Occipital lobe (tissue), 1 donor: ENCODE measurements at regions not wholly inside any gene's neighbourhood (a gene's known extent, or its start where the extent isn't known, plus 50 kb on each side); places are given as distances from the start of the nearest gene placed in this dataset.
"Not testable (repeated sequence)": the region's sequence is repeated elsewhere in the genome, so short reads cannot be mapped to it uniquely, and the experiment has no call there.

Source experiments
- DNase-seq: peaks from one replicate; lab custom pipeline; 2025; lab: John Stamatoyannopoulos, UW

DNA sequence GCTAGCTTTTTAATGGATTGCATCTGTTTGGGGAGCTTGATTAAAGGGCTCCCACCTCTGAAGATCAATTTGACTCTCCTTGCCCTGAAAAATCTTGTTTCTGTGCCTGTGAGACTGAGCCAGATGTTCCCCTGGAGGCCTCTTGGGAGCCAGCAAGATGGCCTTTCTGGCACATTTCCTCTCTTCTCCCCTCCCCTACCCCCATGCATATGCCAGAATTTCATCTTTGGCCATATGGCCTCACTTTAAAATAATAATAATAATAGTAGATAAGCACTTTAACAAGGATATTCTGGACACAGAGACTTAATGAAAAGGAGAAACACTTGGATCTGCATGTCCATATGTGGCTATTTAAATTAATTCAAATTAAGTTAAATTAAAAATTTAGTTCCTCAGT, 144.1 kb upstream of the CES5A start:
- DNase-seq, result no peak

DNA sequence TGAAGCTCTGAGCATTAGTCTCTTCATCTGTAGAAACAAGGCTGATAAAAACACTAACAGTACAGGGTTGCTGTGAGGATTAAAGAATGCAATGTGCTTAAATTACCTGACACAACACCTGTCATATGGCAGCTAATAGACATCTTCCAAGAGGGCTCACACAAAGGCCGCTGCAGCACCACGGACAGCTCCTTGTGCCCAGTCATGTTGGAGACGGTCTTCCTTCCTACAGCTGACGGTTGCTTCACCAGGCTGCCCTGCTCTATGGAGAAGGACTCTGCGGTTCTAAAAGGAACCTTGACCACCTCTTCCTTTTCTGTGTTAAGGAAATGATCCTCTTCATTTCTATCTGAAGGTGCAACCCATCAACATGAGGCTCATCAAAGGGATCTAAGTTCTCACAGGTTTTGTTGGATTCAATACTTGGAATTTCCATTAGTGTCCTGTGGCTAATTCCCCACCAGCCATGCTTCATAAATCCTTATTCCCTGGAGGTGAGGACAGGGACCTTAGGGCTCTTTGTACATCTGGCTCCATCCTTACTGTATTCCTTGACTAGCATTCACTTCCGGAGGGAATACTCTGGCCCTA, 138.9 kb upstream of the CES5A start:
- DNase-seq, result no peak

DNA sequence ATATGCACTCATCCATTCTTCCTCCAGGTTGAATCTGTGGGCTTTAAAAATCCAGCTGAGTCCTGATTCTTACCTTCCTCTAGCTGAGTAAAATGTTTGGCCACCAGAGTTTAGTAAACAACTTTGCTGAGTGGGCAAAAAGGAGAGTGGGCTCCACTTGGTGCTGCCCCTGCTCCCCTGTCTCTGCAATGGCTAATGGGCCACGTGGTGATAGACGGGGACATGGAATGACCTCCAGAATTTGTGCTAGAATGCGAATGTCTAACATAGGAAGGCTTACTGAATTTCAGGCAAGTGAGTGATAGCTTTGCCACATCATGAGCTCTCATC, 137.3 kb upstream of the CES5A start:
- no peak for DNase-seq

DNA sequence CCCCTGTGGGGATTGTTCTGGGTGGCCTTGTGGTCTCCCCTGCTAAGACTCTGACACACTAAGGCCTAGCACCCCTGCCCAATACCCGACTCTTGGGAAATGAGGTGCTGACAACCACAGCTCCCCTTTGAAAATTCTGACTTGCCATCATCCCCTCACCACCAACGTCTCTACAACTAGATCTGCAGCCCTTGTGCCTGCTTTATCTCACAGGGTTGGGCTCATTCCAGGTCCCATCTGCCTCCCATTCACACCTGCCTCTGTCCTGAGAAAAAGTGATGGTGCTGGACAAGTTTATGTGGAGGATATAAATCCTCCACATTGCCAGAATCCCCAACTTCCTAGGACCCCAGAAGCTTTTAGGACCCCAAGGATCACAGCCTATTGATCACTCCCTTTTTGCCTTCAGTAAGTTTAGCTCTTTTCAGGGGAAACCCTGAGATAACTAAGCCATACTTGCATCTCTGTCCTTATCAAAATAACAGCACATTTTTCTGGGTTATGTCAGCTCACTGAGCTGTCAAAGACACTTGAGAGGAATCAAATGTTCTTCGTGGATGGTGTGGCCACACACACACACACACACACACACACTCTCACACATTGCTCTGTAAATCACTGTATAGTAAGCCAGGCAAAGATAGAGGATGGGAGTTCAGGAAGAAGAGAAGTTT, 136.8 kb upstream of the CES5A start:
- DNase-seq, result no peak

DNA sequence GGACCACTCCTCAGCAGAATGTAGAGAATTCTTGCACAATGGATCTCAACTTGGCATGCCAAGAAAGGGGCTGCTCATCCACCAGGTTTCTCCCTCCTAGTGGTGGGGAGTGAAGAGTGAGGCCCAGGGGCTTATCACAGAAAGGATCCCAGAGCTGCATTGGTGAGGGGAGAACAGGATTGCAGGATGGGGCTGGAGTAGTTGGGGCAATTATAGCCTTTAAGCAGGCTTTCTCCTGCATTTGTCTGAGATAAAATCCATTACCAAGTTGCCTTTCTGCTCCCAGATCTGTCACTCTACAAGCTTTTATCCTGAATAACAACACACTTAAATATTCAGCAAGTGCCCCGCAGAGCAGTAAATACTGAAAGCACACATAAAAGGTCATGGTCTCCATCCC, 130.8 kb upstream of the CES5A start:
- DNase-seq, result no peak

DNA sequence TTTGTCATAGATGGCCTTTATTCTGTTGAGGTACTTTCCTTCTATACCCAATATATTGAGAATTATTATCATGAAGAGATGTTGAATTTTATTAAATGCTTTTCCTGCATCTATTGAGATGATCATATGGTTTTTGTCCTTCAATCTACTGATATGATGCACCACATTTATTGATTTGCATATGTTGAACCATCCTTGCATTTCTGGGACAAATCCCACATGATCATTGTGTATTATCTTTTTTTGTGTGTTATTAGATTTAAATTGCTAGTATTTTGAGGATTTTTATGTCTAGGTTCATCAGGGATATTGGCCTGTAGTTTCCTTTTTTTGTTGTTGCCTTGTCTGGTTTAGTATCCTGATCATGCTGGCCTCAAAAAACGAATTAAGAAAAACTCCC, 124.5 kb upstream of the CES5A start:
- no peak for DNase-seq

DNA sequence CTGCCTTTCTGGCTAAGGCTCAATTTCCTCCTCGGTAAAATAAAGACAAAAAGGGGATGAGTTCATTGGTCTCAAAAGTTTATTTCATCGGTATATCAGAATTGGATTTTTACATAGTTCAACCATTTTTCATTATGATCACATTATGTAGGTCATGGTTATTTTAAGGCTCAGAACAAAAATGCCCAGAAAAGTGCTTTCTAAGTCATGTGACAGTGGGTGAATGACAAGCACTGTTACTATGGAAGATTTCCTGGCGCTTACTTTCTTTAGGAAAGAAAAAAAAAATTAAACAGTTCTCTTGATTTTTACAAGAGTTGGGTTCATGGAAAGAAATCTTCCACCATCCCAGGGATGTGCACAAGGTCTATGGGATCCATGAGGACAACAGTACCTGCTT, 117.9 kb upstream of the CES5A start:
- DNase-seq, result no peak

DNA sequence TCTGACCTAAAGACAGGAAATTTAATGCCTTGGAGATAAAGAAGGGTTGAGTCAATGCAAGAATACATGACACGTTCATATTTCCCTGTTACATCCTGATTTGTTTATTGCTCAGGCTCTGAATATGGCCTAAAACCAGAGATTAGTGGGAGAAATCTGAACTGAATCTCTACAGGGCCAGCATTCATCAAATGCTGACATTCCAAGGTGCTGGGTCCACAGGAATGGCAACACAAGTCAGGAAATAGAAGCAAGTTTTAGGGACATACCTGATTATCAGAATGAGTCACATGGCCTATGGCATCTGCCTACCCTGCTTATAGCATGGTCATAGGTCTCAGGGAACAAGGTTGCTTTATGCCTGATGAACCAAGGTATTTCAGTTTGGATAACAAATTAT, 117.4 kb upstream of the CES5A start:
- no peak for DNase-seq

DNA sequence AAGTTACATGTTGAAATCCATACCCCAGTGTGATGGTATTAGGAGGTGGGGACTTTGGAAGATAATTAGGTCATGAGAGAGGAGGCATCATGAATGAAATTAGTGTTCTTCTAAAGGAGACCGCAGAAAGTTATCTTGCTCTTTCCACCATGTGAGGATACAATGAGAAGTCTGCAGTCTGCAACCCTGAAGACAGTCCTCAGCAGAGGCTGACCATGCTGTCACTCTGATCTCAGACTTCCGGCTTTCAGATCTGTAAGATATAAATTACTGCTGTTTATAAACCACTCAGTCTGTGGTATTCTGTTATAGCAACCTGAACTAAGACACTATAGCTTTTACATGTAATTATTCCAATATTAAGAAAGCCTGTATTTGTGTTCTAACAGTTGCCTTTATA, 116.7 kb upstream of the CES5A start:
- DNase-seq, result no peak

DNA sequence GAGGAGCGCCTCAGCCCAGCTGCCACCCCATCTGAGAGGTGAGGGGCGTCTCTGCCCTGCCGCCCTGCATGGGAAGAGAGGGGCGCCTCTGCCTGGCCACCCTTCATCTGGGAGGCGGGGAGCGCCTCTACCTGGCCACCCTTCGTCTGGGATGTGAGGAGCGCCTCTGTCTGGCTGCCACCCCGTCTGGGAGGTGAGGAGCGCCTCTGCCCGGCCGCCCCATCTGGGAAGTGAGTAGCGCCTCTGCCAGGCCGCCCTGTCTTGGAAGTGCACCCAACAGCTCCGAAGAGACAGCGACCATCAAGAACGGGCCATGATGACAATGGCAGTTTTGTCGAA, 114.4 kb upstream of the CES5A start:
- no peak for DNase-seq

DNA sequence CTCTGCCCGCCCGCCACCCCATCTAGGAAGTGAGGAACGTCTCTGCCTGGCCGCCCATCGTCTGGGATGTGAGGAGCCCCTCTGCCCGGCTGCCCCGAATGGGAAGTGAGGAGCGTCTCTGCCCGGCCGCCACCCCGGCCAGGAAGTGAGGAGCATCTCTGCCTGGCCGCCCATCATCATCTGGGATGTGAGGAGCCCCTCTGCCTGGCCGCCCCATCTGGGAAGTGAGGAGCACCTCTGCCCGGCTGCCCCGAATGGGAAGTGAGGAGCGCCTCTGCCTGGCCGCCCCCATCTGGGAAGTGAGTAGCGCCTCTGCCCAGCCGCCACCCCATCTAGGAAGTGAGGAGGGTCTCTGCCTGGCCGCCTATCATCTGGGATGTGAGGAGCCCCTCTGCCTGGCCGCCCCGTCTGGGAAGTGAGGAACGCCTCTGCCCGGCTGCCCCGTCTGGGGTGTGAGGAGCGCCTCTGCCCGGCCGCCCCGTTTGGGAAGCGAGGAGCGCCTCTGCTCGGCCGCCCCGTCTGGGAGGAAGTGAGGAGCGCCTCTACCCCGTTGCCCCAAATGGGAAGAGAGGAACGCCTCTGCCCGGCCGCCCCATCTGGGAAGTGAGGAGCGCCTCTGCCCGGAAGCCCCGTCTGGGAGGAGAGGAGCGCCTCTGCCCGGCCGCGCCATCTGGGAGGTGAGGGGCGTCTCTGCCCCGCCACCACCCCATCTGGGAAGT, 113.8 kb upstream of the CES5A start:
- not testable (repeated sequence) for DNase-seq

DNA sequence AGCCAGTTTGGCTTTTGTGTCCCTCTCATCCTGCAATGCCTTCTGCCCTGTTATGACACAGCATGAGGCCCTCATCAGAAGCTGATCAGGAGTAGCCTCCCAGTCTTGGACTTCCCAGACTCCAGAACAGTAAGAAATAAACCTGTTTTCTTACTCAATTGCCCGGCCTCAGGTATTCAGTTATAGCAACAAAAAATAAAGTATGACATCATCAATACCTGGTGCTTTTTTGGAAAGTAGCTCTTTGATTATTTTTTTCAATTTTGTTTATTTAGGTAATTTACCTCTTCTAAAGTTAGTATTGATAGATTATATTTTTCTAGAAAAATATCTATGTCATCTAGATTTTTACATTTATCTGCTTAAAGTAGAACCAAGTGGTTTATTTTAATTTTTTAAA, 112.8 kb upstream of the CES5A start:
- DNase-seq, result no peak

DNA sequence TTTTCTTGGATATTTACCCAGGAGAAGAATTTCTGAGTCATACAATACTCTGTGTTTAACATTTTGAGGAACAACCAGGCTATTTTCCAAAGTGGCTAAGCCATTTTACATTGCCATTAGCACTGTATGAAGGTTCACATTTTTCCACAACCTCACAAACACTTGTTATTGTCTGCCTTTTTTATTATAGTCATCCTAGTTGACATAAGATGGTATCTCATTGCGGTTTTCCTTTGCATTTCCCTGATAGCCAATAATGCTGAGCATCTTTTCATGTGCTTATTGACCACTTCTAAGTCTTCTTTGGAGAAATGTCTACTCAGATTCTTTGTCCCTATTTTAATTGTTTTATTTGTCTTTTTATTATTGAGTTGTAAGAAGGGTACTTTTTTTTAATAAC, 107.4 kb upstream of the CES5A start:
- DNase-seq, result no peak

DNA sequence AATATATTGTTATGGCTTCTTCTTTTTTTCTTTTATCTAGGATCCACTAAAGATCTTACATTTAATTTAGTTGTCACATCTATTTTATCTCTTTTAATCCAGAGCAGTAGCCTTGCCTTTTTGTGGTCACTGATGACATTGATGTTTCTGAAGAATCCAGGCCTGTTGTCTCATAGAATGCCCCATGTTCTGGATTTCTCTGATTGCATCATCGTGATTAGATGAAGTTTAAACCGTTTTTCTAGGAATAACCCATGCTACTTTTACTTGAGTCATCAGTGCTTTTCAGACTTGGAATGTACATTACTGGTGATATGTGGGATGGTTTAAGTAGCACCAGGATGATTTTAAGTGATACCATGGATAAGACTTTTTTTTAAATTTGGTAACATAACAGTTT, 106.4 kb upstream of the CES5A start:
- DNase-seq, result no peak

DNA sequence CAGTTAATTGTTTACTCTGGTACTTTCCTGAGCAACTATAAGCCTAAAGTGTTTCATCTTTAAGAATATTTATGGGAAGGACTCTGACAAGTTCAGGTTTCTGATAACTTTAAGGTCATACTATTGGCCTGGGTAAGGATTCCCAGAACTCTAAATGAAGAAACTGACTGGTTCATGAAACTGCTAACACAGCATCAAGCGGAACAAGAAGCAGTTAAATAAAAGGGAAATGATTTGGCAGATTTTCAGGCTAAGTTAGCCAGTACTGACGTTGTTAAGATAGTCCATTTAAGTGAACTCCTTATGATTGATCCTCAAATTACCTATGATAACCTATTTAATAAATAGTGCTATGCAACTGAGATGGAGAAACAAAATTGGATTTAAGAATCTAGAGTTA, 101.6 kb upstream of the CES5A start:
- no peak for DNase-seq

DNA sequence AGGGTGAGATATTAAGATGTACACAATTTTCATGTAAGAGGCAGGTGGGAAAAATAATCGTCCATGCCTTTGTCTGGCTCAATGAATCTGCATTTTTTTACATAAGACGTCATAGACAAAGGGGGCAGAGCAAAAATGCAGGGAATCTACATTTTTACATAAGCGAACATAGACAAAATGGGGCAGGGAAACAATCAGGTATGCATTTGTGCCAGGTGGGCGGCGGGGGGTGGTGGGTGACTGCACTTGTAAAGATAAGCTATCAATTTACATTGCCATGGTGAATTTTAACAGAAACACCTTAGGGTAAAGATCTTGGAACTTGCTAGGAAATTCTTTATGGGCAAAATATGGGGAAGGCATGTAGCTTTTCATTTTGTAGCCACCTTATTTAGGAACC, 96.3 kb upstream of the CES5A start:
- DNase-seq, result no peak

DNA sequence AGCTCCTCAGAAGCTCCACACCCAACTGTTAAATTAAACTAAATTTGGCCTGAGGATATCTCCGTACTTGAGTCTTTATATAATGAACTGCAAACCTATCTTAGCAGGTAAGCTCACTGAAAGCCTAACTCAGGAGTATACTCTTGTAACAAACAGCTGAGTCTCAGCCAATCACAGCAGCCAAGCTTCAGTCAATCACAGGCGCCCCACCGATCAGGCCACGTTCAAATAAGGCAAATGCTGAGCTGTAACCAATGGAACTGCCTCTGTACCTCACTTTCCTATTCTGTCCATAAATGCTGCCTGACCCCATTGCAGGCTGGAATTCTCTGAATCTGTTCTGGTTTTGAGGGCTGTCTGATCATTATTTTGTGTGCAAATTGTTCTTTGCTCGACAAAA, 93.0 kb upstream of the CES5A start:
- no peak for DNase-seq

DNA sequence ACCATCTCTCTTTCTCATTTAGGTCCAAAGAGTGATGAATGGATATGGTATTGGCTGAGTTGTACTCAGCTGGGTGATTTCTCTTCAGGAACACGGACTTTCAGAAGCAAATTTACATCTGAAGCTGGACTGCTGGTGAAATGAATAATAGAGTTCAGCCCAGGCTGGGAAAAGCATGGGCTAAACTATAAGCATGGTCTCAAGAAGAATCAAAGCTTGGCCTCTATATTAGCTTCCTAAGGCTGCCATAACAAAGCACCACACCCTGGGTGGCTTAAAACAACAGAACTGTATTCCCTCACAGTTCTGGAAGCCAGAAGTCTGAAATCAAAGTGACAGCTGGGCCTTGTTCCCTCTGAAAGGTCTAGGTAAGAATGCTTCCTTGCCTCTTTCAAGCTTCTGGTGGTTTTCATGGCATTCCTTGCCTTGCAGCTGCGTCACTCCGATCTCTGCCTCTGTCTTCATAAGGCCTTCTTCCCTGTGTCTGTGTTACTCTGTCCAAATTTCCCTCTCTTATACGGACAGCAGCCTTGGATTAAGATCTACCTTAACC, 89.8 kb upstream of the CES5A start:
- no peak for DNase-seq

DNA sequence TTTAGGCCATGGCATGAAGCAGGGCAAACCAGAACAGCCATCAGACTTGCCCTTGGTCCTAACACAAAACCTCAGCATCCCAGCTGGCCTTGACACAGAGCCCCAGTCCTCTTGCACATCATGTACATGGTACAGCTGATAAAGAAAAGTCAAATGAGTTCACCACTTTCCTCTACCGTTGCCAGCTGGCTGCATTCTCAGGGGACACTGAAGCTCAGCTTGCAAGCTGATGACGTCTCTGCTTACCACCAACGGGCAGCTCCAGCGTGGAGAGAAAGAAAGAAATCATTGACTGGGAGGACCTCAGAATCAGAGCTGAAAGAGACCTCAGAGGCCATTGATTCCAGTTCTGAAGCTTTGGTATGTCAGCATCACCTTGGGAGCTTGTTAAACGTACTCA, 80.7 kb upstream of the CES5A start:
- DNase-seq, result no peak

DNA sequence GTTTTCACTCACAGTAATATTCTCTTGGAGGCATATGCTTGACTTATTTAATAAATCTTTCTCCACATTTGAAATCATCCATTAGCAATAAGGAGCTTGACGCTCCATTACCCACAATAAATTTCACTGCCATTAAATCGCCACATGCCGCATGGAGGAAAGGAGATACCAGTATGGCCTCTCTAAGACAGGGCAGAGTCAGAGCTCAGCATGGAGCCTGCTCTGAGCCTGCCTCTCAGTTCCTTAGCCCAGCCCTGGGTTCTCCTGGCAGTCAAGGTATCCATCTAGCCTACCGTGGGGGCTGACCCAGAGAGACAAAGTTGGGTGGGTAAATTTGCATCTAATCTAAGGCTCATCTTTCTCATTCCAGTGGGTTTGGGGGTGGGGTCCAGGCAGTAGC, 80.3 kb upstream of the CES5A start:
- no peak for DNase-seq

DNA sequence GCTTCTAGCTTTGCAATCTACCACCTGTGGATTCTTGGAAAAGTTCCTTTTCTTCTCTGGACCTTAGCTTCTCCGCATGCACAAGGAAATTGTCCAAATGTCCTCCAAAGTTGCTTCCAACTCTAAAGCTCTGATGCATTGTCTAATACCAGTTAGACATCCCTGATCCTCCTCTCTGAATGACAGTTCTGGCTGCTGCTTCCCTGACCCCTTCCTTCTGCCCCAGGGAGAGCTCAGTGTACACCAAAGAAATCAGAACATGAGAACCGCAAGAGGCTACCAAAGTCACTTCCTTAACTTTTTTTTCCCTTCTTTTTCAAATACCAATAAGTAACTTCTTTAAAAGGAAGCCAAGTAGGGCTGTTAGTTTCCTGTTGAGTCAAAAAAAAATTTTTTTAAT, 79.7 kb upstream of the CES5A start:
- no peak for DNase-seq

DNA sequence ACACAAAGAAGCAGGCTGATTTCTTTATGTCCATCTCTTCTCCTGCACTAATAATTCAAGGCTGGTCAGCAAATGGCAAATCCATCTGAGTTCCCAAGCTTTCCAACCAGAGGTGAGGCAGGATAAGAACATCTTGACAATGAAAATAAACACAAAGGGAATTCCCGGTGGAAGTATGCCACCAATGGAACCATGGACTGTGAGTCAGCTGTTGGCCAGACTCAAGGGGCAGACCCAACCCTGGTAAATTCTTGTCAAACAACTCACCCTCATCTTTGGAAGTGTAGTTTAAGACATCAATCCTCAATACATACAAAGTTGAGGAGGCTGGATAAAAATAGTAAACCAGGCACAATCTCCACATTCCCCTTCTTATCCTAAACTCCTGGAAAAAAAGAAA, 74.3 kb upstream of the CES5A start:
- no peak for DNase-seq

DNA sequence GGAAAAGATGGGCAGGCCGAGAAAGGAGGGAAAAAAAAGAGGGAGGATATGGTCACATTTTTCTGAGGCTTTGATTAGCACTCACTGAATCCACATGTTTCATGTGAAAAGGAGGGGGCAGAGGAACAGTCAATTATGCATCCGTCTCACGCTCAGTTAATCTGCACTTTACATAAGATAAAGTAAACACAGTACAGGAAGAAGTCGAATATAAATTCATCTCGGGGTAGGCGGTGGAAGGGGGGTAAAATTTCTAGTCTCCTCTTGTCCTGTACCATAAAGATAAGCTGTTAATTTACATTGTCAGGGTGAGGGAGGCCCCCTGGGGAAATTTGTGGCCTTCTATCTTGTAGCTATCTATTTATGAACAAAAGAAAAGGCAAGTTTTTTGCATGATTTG, 73.1 kb upstream of the CES5A start:
- DNase-seq, result no peak
